EL (cell line): ENCODE measurements at regions not wholly inside any gene's neighbourhood (a gene's known extent, or its start where the extent isn't known, plus 50 kb on each side); places are given as distances from the start of the nearest gene placed in this dataset.
"Not testable (repeated sequence)": the region's sequence is repeated elsewhere in the genome, so short reads cannot be mapped to it uniquely, and the experiment has no call there.

Experiments
- DNase-seq: peaks from one replicate; pipeline ENCODE4 v3.0.0-alpha.2; 2016

DNA sequence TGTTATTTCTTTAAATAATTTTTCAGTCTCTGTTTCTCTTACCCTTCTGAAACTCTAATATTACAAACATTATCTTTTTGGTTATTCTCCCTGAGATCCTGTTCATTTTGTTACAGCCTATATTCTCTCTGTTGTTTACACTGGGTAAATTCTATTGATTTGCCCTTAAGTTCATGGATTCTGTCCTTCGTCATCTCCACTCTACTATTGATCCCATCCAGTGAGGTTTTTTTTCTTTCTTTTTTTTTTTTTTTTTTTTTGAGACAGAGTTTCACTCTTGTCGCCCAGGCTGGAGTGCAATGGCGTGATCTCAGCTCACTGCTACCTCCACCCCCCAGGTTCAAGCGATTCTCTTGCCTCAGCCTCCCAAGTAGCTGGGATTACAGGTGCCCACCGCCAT, 393.9 kb downstream of the ZNF674 start:
- DNase-seq = not testable (repeated sequence)

DNA sequence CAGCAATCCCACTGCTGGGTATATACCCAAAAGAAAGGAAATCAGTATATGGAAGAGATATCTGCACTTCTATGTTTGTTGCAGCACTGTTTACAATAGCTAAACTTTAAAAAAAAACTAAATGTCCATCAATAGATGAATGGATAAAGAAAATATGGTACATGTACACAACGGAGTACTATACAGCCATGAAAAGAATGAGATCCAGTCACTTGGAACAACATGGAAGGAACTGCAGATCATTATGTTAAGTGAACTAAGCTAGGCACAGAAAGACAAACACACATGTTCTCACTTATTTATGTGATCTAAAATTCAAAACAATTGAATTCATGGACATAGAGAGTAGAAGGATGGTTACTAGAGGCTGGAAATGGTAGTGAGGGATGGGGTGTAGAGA, 400.7 kb downstream of the ZNF674 start:
- no peak for DNase-seq

DNA sequence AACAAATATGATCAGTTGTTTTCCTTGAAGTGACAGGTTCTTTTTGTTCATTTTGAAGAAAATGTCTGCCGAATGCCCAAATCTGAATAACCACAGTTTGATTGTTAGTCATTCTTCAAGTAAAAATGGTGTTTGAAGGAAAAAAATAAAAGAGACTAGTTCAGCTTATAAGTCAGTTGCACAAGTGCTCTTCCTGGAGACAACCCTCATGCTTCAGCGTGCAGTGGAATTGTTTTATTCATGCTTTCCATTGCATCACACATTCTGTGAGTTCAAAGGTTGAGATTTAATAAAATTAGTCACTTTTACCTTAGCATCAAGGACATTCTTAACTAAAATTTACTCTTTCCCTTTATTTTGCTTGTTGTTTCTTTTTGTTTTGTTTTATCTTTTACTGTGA, 404.9 kb downstream of the ZNF674 start:
- DNase-seq = no peak

DNA sequence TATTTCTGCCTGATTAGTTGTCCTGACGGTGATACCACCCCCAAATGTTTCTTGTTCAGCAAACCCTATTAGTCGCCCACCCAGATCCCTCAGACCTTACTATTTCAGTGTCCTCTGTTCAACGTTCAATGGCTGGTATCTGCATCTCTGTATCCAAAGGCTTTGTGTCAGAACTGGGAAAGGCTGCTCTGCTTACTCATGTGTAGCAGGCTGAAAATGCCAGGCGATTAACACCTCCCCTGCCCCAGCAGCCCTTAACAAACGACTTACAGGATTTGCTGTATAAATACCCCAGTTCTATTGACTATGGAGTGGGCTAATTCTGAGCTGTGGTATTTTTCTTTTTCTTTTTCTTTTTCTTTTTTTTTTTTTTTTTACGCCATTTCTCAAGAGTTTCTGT, 415.0 kb downstream of the ZNF674 start:
- DNase-seq = no peak

DNA sequence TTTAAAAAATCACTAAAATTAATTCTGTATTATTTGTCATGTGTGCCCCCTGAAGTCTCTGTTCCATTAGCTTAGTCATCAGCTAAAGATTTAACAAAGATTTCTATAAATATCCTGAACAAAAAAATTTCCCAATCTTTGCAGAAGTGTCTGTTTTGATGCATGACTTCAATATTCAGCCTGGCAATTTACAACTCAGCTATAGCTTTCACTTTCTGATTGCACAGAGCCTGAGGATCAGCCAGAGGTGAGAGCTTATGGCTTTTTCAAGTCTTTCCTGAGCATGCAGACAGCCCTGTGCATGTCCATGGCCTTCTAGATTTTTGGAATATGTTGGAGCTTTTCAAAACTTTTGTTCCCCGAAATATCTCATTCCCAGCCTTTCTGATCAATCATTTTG, 420.1 kb downstream of the ZNF674 start:
- peak; percentile 3 for DNase-seq

DNA sequence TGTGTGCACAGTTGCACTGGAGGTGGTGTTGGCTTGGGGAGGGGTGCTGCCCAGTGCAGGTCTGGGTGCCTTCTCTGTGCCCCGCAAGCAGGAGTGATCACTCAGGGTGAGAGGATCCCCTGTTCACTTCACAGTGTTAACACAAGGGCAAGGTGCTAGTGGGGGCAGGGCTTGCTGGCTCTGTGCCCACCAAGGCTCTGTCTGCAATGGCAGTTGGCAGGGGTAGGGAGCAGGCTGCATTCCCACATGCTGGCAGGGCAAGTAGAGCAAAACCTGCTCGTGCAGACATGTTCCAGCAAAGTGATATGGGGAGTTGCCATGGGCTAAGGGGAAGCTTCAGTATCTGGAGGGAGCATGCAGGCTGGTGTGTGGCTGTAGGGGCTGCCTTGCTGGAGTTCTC, 428.0 kb downstream of the ZNF674 start:
- DNase-seq = no peak

DNA sequence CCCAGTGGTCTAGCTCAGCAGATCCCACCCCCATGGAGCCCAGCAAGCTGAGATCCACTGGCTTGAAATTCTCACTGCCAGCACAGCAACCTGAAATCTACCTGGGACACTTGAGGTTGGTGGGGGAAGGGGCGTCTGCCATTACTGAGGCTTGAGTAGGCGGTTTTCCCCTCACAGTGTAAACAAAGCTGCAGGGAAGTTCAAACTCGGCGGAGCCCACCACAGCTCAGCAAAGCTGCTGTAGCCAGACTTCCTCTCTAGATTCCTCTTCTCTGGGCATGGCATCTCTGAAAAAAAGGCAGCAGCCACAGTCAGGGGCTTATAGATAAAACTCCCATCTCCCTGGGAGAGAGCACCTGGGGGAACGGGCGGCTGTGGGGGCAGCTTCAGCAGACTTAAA, 457.9 kb downstream of the ZNF674 start:
- not testable (repeated sequence) for DNase-seq

DNA sequence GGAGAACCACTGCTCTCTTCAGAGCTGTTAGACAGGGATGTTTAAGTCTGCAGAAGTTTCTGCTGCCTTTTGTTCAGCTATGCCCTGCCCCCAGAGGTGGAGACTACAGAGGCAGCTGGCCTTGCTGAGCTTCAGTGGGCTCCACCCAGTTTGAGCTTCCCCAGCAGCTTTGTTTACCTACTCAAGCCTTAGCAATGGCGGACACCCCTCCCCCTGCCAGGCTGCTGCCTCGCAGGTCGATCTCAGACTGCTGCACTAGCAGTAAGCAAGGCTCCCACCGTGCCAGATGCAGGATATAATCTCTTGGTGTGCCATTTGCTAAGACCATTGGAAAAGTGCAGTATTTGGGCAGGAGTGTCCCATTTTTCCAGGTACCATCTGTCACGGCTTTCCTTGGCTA, 465.1 kb downstream of the ZNF674 start:
- not testable (repeated sequence) for DNase-seq

DNA sequence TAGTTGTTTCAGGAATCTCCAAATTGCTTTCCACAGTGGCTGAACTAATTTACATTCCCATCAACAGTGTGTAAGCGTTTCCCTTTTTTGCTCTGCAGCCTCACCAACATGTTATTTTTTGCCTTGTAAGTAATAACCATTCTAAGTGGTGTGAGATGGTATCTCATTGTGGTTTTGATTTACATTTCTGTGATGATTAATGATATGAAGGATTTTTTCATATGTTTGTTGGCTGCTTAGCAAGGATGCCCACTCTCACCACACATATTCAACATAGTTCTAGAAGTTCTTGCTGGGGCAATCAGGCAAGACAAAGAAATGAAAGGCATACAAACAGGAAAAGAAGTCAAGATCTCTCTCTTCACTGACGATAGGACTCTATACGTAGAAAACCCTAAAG, 472.4 kb downstream of the ZNF674 start:
- DNase-seq = no peak

DNA sequence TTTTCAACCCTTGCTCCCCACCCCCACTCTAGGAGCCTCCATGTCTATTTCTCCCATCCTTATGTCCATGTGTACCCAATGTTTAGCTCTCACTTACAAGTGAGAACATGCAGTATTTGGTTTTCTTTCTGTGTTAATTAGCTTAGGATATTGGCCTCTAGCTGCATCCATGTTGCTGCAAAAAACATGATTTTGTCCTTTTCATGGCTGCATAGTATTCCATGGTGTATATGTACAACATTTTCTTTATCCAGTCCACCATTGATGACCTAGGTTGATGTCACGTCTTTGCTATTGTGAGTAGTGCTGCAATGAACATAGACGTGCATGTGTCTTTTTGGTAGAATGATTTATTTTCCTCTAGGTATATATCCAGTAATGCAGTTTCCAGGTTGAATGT, 472.8 kb downstream of the ZNF674 start:
- DNase-seq = no peak

DNA sequence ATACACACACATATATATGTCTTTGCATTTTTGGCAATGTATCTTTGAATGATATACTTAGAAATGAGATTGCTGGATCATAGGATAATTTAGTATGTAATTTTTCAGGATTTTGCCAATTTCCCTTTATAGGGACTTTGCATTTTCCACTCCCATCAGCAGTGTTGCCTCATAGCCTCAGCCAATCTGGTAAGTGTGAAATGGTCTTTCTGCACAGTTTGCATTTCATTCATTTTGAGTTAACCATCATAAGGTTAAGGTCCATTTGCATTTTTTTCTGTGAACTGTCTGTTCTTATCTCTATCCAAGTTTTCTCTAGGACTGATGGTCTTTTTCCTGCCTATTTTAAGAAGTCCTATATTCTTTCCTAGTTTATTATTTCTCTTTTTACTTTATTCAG, 474.8 kb downstream of the ZNF674 start:
- DNase-seq = no peak

DNA sequence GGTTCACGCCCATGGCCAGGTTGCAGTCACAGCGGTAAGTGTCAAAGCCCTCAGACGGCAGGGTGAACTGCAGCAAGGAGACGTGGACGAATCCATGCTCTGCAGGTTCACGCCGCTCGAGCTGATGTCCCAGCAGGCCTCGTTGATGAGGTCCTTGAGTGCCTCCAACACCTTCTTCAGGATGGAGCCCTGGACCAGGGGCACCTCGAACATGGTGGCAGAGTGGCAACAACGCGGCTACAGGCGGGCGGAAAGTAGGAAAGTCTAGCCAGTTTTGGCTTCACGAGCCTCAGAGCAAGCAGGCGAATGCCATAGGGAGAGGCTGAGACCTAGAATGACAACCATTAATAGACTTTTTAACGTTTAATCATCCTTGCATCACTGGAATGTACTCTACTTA, 485.9 kb downstream of the ZNF674 start:
- DNase-seq = no peak

DNA sequence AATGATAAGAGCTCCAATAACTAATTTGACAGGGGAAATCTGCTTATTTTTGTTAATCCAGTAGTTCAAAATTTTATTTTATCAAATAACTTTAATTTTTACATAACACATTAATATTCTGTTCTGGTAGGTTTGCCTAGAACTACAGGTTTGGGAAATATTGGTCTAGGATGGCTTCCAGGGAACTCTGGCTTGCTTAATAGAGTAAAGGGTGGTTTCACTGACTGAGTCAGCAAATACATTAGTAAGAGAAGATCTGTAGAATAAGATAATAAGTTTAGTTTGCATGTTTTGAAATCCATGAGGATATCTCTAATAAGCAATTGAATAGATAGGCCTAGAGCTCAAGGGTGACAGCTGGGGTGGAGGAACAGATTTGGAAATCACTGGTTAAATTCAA, 500.7 kb downstream of the ZNF674 start:
- DNase-seq = no peak

DNA sequence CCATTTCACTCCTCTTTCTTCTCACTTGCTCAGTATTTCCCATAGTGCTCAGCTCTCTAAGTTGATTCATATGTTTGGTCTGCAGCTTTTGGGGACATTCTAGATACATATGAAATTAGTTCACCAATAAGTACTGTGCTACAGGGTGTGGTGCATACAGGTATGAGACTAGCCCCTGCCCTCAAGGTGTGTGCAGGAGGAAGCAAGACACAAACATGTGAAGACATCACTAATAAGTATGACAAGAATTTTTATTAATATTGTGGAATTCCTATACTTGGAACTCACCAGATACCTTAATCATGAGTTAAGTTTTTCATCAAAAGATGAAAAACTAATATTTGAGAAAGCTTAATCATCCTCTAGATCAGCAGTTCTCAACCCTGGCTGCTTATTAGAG, 505.2 kb downstream of the ZNF674 start:
- DNase-seq = no peak

DNA sequence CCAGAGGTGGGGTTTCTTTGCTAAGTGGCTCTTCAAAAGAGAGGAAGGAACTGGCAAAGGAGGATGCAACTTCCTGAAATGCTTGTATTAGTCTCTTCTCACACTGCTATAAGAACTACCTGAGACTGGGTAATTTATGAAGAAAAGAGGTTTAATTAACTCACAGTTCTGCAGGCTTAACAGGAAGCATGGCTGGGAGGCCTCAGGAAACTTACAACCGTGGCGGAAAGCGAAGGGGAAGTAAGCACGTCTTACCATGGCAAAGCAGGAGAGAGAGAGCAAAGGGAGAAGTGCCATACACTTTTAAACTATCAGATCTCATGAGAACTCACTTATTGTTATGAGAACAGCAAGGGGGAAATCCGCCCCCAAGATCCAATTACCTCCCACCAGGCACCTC, 505.7 kb downstream of the ZNF674 start:
- DNase-seq = no peak

DNA sequence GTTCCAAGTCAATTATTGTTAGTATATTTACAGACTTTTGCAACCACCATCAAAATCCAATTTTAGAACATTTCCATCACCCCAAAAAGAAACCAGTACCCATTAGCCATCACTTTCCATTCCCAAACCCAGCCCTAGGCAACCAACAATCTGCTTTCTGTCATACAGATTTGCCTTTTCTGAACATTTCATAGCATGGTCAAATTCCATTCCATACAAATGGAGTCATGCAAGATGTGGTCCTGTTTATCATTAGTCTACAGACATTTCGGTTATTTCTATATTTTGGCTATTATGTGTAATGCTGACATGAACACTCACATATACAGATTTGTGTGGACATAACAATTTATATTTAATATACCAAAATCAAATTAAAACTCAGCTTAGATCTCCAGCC, 508.7 kb downstream of the ZNF674 start:
- DNase-seq = peak; percentile 3

DNA sequence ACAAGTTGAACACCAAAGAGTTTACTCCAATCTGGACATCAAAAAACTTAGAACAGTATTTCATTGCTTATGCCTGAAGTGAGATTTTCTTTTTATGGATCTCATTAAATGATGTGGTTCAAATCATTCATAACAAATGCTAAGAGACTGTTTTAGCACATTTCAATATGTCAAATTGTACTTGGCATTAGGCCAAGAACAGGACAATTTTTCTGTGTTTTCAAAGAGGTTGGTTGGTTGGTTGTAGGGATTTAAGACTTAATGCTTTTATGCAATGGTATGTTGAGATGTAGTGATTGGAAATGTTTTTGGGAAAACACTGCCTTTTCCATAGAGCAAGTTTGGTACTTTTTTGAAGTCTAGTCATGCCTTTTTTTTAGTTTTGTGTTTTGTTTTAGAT, 510.4 kb downstream of the ZNF674 start:
- no peak for DNase-seq

DNA sequence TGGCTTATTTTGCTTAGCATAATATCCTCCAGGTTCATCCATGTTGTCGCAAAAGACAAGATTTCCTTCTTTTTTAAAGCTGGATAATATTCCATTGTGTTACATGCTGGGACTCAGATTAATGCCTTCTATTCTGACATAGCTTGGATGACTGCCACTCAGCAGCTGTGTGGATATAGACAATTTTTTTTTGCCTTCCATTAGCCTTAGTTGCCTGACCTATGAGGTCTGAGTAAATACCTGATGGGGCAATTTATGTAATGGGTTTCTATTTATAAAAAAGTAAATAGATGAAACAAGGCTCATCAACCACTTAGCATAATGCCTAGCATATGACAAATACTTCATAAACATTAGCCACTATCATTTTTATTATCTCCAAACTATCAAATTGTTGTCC, 515.4 kb downstream of the ZNF674 start:
- peak; percentile 3 for DNase-seq

DNA sequence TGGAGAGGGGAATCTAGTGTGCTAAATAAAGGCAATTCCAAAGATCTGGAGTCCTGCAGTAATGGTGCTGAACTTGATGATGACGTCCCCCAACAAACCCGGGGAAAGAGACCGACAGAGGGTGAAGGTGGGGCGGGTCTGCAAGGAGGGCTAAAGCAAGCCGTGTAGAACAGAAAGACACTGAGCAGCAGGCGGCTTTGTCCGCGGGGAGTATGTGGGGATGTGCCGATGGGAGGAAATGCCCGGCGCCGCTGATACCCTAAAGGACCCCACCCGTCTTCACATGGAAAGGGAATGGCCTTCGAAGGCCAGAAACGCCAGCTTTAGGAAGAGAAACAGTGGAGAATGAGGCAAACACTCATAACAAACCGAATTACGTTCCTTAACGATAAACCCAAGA, 528.9 kb downstream of the ZNF674 start:
- no peak for DNase-seq

DNA sequence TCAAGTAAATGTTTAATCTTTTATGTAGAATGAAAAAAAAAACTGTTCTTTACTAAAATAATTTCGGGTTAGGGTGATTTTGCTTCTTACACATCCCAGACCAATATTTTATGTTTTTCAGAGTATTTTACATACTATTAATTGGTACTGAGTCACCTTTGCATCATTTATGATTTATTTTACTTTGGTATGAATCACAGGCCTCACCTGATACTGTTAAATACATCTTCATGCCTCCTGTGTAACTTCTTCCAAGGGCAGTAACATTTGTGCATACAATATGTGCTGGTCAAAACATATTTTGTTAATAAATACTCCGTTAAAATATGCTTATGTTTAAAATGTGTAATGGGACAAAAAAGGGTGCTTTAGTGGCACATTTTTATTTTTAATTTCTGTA, 529.6 kb downstream of the ZNF674 start:
- DNase-seq = no peak

DNA sequence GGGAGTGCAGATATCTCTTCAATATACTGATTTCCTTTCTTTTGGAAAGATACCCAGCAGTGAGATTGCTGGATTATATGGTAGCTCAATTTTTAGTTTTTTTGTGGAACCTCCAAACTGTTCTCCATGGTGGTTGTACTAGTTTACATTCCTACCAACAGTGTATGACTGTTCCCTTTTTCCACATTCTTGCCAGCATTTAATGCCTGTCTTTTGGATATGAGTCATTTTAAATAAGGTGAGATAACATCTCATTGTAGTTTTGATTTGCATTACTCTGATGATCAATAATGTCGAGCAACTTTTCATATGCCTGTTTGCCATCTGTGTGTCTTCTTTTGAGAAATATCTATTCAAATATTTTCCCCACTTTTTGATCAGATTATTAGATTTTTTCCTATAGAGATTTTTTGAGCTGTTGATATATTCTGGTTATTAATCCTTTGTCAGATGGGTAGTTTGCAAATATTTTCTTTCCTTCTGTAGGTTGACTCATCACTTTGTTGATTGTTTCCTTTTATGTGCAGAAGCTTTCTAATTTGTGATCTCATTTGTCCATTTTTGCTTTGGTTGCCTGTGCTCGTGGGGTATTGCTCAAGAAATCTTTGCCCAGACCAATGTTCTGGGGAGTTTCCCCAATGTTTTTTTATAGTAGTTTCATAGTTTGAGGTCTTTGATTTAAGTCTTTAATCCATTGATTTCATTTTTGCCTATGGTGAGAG, 552.7 kb downstream of the ZNF674 start:
- peak; percentile 2 for DNase-seq

DNA sequence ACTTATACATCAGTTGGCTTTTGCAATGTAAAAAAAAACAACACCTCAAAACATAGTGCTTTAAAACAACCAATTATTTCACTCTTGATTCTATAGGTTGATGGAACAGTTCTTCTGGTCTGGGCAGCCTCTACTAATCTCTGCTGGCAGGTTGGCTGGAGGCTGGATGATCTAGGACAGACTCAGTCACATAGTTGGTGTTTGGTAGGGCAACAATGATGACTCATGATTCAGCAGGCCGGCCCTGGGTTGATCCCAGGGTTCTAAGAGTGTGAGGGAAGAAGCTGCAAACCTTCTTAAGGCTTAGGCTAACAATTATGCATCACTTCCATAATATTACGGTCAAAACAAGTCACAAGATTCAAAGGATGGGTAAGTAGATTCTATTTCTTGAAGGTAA, 558.2 kb downstream of the ZNF674 start:
- DNase-seq = peak; percentile 29

DNA sequence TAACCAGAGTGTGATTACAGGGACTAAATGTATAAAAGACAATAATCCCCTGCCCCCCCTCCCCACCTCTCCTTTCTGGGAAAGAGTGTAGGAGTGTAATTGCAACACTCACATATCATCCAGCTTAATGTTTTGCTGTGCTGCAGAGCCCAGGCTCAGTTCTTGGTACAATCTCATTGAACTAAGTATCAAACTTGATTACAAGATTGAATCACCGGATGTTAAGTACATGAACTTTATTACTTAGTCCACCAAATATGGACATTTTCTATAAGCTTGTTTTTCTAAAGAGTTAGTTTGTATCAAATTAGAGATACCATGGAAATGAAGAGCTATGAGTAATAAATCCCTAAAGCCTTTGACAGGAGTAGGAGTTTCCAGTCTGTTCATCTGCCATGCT, 559.1 kb downstream of the ZNF674 start:
- no peak for DNase-seq

DNA sequence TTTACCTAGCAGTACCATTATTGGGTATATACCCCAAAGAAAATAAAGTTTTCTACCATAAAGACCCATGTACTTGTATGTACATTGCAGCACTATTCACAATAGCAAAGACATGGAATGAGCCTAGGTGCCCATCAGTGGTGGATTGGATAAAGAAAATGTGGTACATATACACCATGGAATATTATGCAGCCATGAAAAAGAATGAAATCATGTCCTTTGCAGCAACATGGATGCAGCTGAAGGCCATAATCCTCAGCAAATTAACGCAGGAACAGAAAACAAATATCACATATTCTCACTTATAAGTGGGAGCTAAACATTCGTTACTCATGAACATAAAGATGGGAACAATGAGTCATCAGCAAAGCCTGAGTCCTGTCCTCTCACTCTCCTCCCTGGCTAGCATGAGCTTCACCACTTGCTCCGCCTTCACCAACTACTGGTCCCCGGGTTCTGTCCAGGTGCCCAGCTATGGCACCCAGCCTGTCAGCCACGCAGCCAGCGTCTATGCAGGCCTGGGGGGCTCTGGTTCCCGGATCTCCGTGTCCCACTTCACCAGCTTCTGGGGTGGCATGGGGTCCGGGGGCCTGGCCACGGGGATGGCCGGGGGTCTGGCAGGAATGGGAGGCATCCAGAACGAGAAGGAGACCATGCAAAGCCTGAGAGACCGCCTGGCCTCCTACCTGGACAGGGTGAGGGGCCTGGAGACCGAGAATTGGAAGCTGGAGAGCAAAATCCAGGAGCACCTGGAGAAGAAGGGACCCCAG, 562.1 kb downstream of the ZNF674 start:
- DNase-seq = not testable (repeated sequence)

DNA sequence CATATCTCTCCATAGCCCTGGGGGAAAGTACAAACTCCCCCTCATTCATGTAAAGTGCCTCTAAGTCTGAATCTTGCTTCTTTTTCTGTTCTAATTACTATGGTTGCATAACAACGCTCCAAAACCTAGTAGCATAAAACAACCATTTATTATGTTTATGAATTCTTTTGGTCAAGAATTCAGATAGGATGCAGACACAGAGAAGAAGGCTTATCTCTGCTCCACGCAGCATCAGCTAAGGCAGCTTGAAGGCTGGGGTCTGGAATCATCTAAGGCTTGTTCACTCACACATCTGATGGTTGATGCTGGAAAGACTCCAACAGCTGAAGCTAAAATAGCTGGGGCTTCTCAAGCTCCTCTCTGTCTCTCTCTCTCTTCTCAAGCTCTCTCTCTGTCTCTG, 564.5 kb downstream of the ZNF674 start:
- no peak for DNase-seq
